Germinal center (tissue), 1 donor: ENCODE measurements at regions not wholly inside any gene's neighbourhood (a gene's known extent, or its start where the extent isn't known, plus 50 kb on each side); places are given as distances from the start of the nearest gene placed in this dataset.
"Not testable (repeated sequence)": the region's sequence is repeated elsewhere in the genome, so short reads cannot be mapped to it uniquely, and the experiment has no call there.

ENCODE experiments used
- DNase-seq: peaks from one replicate; pipeline ENCODE4 v3.0.0; 2012; ENCODE audit warnings: mixed read lengths, low spot score

DNA sequence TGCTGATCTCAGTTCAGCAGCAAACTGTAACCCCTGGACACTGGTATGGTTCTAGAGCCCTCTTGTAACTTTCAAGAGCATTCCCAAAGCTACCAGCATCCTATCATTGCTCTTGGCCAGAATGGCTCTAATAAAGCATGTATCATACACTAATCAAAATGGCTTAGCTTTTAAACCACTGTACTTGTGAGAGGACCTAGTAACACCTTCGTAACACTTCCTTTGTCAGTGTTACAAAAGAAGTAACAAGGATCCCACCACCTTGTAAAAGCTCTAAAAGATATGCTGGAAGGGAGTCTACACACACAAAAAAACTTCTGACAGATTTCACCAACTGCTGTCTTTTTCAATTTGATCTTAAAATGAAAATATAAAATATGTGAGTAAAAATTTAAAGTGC is 144.7 kb downstream of the ALOX5 start:
- DNase-seq = no peak

DNA sequence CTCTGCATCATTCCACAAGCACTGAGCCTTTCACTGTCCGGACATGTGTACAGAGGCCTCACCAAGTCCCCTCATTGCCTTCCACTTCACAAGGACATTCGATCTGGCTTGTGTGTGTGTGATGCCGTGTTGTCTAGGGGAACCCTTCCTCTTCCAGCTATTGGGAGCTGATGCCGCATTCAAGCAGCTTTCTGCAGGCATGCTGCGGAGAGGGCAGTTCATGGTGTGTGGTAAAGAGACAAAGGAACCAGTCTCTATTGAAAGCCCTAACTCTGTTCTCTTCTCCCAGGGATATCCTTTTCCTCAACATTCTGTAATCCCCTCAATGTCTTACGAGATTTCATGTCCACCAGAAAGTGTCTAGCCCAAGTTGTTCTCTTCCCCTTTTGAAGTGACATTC is 141.6 kb downstream of the ALOX5 start:
- no peak for DNase-seq

DNA sequence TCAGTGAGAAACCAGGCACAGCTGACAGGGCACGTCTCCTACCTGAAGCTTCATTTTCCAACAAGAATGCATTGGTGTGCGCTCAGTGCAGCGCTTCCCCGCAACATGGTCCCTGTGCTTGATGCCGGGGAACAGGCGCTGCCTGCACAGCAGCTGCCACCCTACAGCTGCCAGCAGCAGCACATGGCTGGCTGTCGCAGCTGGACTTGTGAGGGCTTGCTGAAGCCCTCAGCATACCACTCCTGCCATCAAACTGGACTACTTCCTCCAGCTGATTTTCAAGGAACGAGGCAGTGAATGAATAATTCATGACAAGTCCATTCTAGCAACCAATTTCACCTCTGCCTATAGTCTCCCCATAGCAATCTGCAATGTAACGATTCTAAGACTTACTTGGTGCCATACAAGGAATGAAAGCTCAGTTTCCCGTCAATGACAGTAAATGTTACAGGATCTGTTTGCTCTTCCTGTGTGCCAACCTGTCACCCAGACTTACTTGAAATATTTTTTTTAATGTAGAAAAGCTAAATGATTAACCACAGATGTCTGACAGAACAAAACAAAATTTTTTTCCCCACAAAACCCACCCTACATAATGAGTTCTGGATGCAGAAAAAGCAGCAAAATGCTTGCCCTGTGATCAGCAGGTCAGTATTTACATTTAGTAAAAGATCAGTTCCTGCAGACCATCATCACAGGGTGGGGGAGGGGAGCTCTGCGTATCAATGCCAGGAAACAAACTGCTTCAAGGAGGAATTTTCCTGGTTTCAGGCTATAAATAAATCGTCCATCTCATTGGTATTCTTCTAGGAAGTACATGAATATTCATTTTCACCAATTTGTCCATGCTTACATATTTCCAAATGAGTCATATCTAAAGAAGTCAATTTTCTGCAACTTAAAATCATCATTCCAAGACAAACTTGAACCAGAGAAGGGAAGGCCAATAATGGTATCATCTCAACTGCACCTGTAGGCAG is 140.6 kb downstream of the ALOX5 start:
- no peak for DNase-seq

DNA sequence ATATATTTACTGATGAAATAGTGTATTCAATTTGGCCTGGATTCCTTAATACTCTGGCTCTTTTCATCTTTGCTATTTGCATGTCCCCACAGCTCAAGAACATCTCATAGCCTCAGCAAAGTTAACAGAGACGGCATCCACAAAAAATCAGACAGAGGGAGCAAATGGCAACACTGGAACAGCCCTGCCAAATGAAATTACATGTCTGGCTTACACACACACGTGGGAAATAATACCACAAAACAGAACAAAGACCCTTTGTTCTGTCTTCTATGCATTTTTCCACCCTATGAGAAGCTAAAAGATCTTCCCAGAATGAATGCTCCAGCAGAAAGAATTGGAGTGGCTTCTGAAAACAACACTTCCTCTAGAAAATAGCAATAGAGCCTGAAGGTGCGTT is 139.5 kb downstream of the ALOX5 start:
- DNase-seq = no peak

DNA sequence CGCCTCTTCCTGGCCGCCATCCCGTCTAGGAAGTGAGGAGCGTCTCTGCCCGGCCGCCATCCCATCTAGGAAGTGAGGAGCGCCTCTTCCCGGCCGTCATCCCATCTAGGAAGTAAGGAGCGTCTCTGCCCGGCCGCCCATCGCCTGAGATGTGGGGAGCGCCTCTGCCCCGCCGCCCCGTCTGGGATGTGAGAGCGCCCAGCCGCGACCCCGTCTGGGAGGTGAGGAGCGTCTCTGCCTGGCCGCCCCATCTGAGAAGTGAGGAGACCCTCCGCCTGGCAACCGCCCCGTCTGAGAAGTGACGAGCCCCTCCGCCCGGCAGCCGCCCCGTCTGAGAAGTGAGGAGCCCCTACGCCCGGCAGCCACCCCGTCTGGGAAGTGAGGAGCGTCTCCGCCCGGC is 137.9 kb downstream of the ALOX5 start:
- not testable (repeated sequence) for DNase-seq

DNA sequence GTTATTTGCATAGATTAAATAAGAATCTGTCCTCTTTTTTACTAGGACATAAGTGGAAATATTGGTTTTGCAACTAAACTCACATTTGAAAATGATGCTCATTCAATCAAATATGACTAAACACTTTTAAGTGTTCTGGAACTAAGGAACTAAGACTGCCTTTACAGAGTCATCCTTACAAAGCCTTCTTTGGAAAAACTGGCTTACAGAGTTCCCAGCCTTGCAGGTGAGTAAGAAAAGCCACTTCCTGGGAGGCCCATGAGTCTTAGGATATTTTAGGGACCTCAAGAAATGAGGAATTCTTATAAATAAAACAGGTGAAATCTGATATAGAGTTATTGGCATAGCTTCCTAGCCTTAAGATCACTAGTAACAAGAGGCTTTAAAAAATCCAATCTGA is 135.5 kb downstream of the ALOX5 start:
- no peak for DNase-seq

DNA sequence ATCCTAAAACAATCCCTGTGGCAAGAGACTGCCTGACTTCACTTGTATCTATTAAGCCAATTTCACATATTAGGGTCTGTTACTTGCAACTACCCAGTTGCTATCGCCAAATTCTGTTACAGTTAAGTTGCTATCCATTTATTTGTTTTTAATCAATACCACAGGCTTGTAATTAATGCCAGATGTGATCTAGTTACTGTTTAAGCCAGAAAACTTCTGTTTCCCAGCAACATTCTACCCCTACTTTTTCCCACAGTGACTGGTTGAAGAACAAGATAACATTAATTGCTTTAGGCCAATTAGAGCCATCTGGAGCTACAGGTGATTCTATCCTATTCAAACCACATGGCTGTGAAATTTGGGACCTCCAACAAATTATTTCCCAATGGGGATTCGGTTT is 131.3 kb downstream of the ALOX5 start:
- DNase-seq = no peak

DNA sequence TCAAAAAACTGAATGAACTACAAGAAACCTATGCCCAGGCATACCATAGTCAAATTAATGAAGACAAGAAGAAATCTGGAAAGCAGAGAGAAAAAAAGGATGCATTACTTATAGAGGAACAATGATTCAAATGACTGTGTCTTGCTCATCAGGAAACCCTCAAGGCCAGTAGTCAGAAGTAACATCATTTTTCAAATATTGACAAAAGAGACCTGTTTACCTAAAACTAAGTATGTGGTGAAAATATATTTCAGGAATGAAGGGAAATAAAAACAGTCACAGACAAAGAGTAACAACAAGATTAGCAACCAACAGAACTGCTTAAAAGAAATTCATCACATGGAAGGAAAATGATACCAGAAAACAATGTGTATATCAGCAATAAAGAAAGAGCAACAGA is 128.4 kb downstream of the ALOX5 start:
- DNase-seq = no peak

DNA sequence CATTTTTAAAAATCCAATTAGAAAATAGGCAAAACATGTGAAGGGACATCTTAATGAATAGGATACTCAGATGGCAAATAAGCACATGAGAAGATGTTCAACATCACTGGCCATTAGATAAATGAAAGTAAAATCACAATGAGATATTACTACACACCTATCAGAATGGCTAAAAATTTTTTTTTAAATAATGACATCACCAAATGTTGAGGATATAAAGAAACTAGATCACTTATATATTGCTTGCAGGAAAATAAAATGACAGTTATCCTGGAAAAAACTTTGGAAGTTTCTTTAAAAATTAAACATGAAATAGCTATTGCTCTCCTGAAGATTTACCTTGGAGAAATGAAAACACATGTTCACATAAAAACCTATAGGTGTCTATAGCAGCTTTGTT is 127.8 kb downstream of the ALOX5 start:
- DNase-seq = no peak

DNA sequence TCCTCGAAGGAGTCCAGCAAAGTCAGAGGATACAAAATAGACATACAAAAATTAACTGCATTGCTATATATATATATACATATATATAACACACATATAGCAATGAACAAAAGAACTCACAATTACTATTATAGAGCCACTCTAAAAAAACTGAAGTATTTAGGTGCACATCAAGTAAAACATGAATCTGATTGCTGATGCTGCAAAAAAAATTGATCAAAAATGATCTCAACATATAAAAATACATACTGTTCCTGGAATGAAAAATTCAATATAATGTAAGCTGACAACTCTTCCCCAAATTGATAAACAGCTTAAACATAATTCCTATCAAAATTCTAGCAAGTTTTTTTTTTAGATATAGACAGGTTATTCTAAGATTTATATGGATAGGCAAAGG is 126.8 kb downstream of the ALOX5 start:
- DNase-seq = no peak

DNA sequence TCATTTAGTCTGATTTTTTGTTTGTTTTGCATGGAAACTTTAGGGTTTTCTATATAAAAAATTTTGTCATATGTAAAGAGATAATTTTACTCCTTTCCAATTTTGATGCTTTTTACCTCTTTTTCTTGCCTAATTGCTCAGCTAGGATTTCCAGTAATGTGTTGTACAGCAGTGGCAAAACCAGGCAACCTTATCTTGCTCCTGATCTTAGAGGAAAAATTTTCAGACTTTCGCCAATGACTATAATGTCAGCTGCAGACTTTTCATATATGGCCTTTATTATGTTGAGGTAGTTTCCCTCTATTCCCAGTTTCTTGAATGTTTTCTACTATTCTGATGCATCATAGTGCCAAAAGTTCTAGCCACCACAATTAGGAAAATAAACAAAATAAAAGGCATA is 126.3 kb downstream of the ALOX5 start:
- DNase-seq = no peak

DNA sequence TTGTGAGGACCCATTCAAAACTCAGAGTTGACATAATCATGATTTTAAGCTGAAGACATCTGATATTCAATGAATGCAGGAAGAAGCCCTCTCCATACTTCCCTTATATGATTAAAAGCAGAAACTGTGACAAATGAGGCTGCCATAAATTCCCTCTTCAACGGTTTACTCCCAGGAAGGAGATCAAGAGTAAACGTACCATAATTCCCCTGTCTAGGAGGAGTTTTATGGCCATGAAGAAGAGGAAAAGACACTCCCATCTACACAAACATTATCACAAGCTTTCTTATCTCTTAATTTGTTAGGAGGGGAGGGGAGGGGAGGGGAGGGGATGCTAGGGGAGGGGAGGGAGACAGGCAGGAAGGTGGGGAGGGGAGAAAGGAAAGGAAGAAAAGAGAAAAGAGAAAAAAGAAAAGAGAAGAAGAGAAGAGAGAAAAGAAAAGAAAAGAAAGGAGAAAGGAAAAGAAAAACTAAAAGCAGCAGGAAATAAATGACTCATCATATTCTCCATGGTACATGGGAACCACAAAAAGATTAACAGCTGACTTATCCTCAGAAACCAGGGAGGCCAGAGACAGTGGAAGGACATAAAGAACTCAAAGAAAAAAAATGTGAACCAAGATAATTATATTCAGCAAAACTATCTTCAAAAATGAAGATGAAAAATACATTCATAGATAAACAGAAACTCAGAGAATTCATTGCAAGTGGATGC is 121.6 kb downstream of the ALOX5 start:
- DNase-seq = no peak
